Endothelial cell of umbilical vein (primary cell): ENCODE measurements at regions not wholly inside any gene's neighbourhood (a gene's known extent, or its start where the extent isn't known, plus 50 kb on each side); places are given as distances from the start of the nearest gene placed in this dataset.
"Not testable (repeated sequence)": the region's sequence is repeated elsewhere in the genome, so short reads cannot be mapped to it uniquely, and the experiment has no call there.

Experiments used
- CTCF ChIP-seq, 2 donors: IDR thresholded peaks; 1 replicate in 1 of 2; 2 replicates in 1 of 2; pipeline ENCODE4 v1.5.1; 2011; ENCODE audit warnings: low read length in 2 of 2, mild to moderate bottlenecking in 2 of 2, moderate library complexity in 2 of 2, control low read depth in 1 of 2, inconsistent platforms in 1 of 2, low read depth in 1 of 2; ENCODE audit not compliant: insufficient read depth in 1 of 2; ENCODE audit errors: extremely low read depth in 1 of 2
- EZH2 ChIP-seq: IDR thresholded peaks from 2 replicates; pipeline ENCODE4 v1.6.1; 2012; ENCODE audit warnings: borderline replicate concordance, low read depth, mild to moderate bottlenecking, moderate library complexity, low read length, inconsistent platforms; ENCODE audit not compliant: severe bottlenecking
- FOS ChIP-seq: IDR thresholded peaks from 2 replicates; pipeline ENCODE4 v1.6.1; 2011; ENCODE audit warnings: mild to moderate bottlenecking, low read length, moderate library complexity, borderline replicate concordance; ENCODE audit not compliant: insufficient read depth
- GATA2 ChIP-seq: IDR thresholded peaks from 2 replicates; pipeline ENCODE4 v1.7.0; 2011; ENCODE audit warnings: low read depth, mild to moderate bottlenecking, moderate library complexity, mixed read lengths, low read length; ENCODE audit not compliant: insufficient read length, insufficient read depth
- POLR2A ChIP-seq: IDR thresholded peaks from 2 replicates; pipeline ENCODE4 v1.6.1; 2012; ENCODE audit warnings: low read depth, mild to moderate bottlenecking, control low read depth, low read length
- POLR2AphosphoS5 ChIP-seq: IDR thresholded peaks from 2 replicates; pipeline ENCODE4 v1.6.1; 2012; ENCODE audit warnings: low read depth, mild to moderate bottlenecking, control low read depth, low read length, moderate library complexity; ENCODE audit not compliant: insufficient read depth
- TF ChIP-seq, protein P1 (sequence below): IDR thresholded peaks from 2 replicates; pipeline ENCODE4 v1.6.1; 2011; ENCODE audit not compliant: insufficient read depth, insufficient read length

DNA sequence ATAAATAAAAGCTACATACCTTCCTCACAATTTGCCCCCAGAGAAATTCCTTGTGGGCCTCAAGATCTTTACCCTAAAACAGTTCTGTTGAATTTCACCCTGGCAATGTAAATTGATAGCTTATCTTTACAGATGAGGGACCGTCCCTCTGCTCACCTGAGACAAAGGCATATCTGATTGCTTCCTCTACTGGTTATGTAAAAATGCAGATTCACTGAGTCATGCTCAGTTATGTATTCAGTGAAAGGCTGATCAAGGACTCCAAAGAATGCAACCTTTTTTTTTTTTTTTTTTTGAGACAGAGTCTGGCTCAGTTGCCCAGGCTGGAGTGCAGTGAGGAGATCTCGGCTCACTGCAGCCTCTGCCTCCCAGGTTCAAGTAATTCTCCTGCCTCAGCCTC lies 64.2 kb upstream of the KMT2C start:
- TF ChIP-seq CTCF (IDR thresholded peaks at IDR 0.05; ENCODE audit: extremely low read depth in 1 of 2, insufficient read depth in 1 of 2, low read depth in 1 of 2, low read length in 2 of 2); EZH2; GATA2; POLR2AphosphoS5; POLR2A; FOS: not testable (repeated sequence)
- TF ChIP-seq, protein P1, sequence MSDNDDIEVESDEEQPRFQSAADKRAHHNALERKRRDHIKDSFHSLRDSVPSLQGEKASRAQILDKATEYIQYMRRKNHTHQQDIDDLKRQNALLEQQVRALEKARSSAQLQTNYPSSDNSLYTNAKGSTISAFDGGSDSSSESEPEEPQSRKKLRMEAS = not testable (repeated sequence)
